Transverse colon (tissue), 3 donors: ENCODE measurements at regions not wholly inside any gene's neighbourhood (a gene's known extent, or its start where the extent isn't known, plus 50 kb on each side); places are given as distances from the start of the nearest gene placed in this dataset.

Experiments used
- EP300 ChIP-seq: sonication (generic); formaldehyde crosslinking; IDR thresholded peaks from one replicate; pipeline ENCODE4 v1.6.1; 2017; ENCODE audit warnings: antibody characterized with exemption, low read depth
- POLR2A ChIP-seq: fragments of 450-650 bp; IDR thresholded peaks from one replicate; pipeline ENCODE4 v1.6.1; 2016; ENCODE audit warnings: antibody characterized with exemption, mild to moderate bottlenecking, moderate library complexity
- TF ChIP-seq, protein P1 (sequence below), 5 experiments: fragments of 200-600 bp in 3 of 5; fragments of 450-650 bp in 2 of 5; sonication (generic) in 3 of 5; IDR thresholded peaks; 1 replicate in 2 of 5; 2 replicates in 3 of 5; pipeline ENCODE4 v1.5.1; 2016 to 2017; ENCODE audit warnings: antibody characterized with exemption in 5 of 5, inconsistent platforms in 3 of 5, mild to moderate bottlenecking in 2 of 5, moderate library complexity in 1 of 5

DNA sequence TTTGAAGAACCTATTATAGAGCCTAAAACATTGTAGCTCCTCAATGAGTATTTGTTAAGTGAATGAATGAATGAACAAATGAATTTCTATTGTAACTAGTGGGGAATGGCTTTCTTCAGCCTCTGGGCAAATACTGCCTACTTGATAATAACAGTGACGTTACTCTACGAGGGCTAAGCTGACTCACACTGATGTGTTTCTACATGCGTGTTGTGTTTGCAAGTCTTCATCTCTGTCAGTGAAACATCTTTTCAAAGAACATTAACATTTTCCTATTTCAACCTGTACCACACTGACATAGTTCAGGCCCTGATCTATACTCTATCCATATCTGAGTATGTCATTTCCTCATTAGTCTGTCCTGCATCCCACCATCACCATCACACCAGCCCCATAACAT lies 319.9 kb upstream of the ACVR2A start:
- no peak for TF ChIP-seq POLR2A
- TF ChIP-seq, protein P1, sequence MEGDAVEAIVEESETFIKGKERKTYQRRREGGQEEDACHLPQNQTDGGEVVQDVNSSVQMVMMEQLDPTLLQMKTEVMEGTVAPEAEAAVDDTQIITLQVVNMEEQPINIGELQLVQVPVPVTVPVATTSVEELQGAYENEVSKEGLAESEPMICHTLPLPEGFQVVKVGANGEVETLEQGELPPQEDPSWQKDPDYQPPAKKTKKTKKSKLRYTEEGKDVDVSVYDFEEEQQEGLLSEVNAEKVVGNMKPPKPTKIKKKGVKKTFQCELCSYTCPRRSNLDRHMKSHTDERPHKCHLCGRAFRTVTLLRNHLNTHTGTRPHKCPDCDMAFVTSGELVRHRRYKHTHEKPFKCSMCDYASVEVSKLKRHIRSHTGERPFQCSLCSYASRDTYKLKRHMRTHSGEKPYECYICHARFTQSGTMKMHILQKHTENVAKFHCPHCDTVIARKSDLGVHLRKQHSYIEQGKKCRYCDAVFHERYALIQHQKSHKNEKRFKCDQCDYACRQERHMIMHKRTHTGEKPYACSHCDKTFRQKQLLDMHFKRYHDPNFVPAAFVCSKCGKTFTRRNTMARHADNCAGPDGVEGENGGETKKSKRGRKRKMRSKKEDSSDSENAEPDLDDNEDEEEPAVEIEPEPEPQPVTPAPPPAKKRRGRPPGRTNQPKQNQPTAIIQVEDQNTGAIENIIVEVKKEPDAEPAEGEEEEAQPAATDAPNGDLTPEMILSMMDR (IDR thresholded peaks at IDR 0.05): no peak
- TF ChIP-seq EP300: no peak
